ENCODE measurements at regions not wholly inside any gene's neighbourhood (a gene's known extent, or its start where the extent isn't known, plus 50 kb on each side); places are given as distances from the start of the nearest gene placed in this dataset.
"Not testable (repeated sequence)": the region's sequence is repeated elsewhere in the genome, so short reads cannot be mapped to it uniquely, and the experiment has no call there.

DNA sequence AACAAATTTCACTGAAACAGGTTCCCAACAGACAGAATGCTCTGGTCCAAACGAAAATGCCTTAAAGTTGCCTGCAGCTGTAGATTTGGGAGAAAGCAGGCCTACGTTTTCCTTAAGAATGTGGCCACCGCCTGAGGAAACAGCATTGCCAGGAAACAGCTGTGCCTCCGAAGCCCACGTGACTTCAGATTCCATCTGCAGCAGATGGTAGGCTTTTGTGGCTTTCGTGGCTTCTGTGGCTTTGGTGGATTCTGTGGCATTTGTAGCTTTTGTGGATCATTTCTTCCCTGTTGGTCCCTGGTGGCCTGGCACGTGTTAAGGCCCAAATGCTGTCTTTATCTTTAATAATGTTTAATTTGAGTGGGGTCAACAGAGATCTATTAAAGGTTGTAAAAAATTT lies 222.9 kb downstream of the TTLL2 start:
- DNase-seq = no peak

GRCh38 chr6:167548451-167548850 lies 223.6 kb downstream of the TTLL2 start:
- DNase-seq = no peak

GRCh38 chr6:167549213-167549612 lies 224.3 kb downstream of the TTLL2 start:
- no peak for DNase-seq

DNA sequence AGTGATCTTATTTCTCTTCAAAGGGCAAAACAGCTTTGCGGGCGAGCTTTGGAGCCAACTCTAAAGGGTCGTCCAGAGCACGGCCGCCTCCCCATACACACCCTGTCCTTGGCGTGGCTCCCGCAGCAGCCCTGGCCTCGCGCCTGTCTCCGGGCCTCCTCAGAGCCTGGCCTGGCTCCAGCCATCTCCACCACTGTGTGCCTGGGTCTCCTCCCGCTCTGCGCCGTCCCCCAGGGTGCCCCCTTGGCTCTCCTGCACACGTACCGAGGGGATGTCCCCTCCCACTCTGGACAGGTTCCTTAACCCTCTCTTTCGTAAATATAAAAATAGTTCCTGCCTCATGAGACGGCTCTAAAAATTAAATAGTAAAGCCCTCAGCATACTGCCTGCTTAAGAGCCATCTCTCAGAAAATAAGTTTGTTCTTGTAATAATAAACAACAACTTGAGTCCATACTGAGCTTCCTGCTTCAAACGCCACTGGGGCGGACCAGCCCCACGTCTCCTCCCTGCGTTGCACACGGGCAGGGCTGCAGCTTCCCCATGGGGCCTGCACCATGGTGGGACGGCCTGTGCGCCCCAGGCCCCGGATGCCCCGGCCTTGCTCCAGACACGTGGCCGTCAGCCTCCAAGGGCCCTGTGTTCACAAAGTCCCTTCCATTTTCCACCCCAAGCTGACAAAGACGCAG lies 226.2 kb downstream of the TTLL2 start:
- DNase-seq = no peak

GRCh38 chr6:167551628-167552257 lies 226.9 kb downstream of the TTLL2 start:
- DNase-seq = no peak

DNA sequence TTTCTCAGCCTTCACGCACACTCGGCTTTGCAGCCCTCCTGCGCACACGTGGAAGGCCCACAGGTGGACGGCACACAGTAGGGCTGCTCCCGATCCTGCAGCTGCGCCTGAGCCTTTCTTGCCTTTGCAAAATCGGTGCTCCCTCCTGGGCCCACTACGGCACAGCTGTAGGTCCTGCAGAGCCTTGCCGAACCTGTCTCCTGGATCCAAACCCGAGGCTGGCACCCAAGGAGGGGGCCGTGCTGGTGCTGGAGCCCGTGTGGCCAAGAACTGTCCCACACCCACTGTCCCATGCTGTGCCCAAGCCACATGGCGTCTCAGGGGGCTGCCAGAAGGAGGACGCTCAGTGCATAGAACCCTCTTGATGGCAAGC lies 227.4 kb downstream of the TTLL2 start:
- DNase-seq = no peak

GRCh38 chr6:167552961-167553735 lies 228.3 kb downstream of the TTLL2 start:
- no peak for DNase-seq

- DNase-seq = no peak
Observed at GRCh38 chr6:167553736-167554119, 228.8 kb downstream of the TTLL2 start.

DNA sequence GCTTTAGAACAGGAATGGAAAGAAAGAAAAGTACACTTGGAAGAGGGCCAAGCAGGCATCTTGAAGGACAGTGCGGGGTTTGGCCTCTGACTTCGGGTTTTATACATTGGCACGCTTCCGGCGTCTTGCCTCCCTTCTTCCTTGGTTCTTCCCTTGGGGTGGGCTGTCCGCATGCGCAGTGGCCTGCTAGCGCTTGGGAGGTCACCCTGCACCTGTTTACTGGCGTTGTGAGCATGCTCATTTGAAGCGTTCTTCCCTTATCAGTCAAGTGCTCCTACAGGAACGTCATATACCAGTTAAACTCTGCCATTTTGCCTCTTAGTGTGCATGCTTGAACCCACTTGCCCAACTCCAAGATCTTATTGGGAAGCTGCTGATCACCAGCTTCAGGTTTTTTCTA lies 230.0 kb downstream of the TTLL2 start:
- DNase-seq = no peak

DNA sequence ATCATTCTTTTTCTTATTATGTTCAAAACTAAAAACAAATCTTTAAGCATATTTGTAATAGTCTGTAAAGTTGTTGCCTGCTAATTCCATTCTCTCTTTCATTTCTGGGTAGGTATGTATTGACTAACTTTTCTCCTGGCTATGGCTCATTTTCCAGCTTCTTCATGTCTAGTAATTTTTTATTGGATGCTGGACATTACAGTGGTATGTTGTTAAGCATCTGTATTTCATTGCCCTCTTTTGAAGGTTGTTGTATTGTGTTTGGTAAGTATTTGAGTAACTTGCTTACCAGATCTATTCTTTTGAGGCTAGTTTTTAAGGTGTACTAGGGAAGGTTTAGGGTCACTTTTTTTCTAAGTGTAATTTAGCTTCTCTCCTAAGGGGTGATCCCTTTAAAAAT lies 230.9 kb downstream of the TTLL2 start:
- DNase-seq = no peak

DNA sequence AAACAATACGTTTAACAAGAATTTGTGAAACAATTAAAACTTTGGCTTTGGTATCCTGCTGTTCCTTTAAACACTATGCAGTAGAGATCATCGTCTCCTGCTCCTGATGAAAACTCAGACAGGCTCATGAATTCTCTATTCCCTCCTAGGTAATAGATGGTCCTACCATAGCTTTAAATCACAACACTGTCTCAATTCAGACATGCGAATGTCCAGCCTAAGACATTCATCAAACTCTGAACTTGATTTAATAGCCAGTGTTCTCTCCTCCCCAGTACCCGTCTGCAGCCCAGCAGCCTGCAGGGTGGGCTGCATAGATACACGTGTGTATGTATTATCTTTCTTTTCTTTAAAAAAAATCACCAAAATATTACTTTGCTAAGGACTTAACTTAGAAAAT lies 232.8 kb downstream of the TTLL2 start:
- no peak for DNase-seq

GRCh38 chr6:167558246-167559177 lies 233.6 kb downstream of the TTLL2 start:
- no peak for DNase-seq

GRCh38 chr6:167559675-167560479 lies 235.0 kb downstream of the TTLL2 start:
- no peak for DNase-seq

DNA sequence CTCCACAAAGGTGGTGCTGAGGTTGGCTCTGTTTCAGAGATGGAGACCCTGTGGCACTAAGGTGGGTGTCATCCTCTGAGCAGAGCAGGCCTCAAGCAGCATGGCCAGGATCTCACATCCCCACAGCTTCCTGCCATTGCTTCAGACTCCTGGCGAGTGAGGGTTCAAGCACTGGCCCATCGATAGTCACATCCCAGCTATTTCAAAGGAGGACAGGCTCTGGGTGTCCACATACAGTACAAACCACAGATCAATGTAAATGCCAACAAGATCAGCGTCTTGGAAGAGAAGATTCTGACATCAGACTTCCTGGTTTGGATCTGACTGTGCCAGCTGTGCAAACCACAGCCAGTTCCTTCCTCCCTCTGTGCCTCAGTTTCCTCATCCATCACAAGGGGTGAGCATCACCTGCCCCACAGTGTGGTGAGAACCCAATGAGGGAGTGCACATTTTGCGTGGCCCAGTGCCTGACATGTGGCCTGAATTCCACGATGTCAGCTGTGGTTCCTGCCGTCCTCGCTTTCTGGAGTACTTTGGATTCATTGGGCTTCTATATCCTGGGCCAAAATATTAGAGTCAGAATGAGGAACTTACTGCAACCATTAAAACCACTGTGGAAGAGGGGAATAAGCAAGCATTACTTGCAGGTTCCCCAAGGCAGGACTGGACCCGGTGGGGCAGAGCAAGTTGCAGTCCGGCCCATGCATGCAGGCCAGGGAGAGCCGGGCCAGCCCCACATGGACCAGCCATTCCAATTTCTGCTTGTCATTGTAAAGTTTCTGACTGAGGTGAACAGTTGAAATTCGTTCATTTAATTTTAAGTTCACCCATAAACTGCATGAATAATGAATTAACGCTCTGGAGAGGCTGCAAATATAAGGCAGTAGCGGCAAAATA lies 236.0 kb downstream of the TTLL2 start:
- no peak for DNase-seq

GRCh38 chr6:167562862-167563261 lies 238.0 kb downstream of the TTLL2 start:
- not testable (repeated sequence) for DNase-seq

DNA sequence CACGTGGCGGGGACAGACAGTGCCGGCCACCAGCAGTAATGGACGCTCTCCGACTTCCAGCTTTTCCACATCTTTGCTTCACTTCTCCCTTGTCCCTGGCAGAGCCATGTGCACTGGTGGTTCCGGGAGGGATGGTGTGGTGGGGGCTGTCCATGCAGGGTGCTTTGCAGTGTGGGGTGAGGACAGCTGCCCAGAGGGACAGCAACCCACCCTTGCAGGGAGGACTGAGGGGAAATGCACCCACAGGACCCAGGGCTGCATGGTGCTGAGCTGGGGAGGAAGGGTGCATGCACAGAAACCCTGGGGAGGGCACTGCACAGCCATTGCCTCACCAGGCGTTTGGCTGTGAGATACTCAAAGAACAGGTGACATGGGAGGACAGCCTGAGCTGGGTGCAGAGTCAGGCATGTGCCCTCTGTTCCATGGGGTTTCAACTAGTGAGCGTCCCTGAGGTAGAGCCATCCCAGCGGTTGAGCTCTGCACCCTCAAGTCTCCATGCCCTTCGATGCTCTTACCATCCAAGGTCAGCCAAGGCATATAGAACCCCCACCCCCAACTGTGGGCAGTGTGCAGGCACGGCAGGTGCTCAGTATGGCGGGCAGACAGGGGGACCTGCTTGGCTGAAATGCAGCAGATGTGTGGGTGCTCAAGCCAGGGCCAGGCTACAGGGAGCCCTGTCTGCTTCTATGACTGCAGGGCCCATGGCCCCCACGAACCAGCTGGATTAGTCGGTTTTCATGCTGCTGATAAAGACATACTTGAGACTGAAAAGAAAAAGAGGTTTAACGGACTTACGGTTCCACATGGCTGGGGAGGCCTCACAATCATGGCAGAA lies 239.7 kb downstream of the TTLL2 start:
- no peak for DNase-seq

DNA sequence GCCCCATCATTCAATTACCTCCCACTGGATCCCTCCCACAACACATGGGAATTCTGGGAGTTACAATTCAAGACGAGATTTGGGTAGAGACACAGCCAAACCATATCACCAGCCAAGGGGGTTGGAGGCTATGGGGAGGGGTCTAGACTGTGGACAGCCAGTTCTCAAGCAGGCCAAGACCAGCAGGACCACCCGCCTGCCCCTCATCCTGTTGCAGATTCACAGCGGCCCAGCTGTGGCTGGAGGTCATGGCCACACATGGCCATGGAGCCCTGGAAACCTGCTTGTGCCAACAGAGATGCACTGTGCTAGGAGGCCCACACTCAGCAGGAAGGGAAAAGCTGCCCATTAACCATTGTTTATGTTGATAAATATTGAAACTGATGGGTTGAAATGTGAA lies 240.5 kb downstream of the TTLL2 start:
- no peak for DNase-seq

GRCh38 chr6:167565884-167566599 lies 241.2 kb downstream of the TTLL2 start:
- no peak for DNase-seq

DNA sequence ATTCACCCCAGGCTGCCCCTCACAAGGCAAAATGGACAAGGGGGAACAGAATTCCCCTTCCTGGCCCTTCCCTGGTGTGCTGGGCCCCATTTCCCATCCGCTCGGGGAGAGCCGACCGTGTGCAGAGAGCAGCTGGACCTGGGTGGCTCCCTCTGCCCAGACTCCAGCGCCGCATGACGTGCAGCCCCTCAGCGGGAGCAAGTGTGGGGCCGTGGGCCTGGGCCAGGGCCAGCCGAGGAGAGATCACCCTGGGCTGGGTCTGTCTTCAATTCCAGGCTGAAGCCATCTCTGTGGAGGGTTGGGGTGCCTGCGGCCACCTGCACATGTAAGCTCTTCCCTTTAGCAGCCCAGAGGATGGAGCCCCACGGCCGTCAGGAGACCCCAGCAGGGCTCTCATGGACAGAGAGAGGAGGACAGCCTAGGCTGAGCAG lies 241.8 kb downstream of the TTLL2 start:
- DNase-seq = no peak
